ENCODE measurements at regions not wholly inside any gene's neighbourhood (a gene's known extent, or its start where the extent isn't known, plus 50 kb on each side); places are given as distances from the start of the nearest gene placed in this dataset.

GRCh38 chr11:86726118-86726753, 53.8 kb upstream of the ME3 start:
- DNase-seq = no peak

DNA sequence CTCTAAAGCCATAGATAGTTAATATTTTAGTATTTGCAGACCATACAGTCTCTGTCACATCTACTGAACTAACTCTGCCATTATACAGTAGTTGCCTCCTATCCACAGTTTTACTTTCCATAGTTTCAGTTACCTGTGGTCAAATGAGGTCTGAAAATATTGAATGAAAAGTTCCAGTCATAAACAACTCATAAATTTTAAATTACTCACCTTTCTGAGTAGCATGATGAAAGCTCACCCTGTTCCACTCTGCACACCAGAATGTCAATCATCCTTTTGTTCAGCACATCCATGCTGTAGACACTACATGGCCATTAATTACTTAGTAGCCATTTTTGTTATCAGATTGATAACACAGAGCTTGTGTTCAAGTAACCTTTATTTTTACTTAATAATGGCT, 51.7 kb upstream of the ME3 start:
- DNase-seq = no peak

GRCh38 chr11:86723281-86723680, 50.9 kb upstream of the ME3 start:
- no peak for DNase-seq

DNA sequence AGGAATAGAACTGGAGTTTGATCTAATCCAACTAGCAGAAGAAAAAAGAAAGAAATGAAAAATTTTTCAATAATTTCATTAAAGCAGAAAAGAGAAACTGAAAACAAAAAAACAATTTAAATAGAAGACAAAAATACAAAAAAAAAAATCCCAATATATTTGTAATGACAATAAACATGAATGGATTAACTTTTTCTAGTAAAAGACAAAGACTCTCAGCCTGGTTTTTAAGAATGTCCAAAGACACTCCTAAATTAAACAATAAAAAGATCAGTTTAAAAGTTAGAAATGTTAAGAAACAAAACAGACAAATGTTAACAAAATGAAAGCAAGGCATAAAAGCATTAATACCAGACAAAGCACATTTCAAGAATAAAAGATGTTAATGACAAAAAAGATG, 50.3 kb upstream of the ME3 start:
- no peak for DNase-seq
